GM18526 (cell line): ENCODE measurements at regions not wholly inside any gene's neighbourhood (a gene's known extent, or its start where the extent isn't known, plus 50 kb on each side); places are given as distances from the start of the nearest gene placed in this dataset.

Experiments
- POLR2A ChIP-seq: IDR thresholded peaks from 3 replicates; pipeline ENCODE4 v1.6.1; 2011; ENCODE audit not compliant: insufficient read length; ENCODE audit errors: extremely low read depth

GRCh38 chr20:47847884-47848485, 62.7 kb upstream of the SULF2 start:
- TF ChIP-seq POLR2A: no peak

GRCh38 chr20:47843886-47844567, 58.7 kb upstream of the SULF2 start:
- TF ChIP-seq POLR2A: no peak
